Neuron (in vitro differentiated cells): ENCODE measurements at regions not wholly inside any gene's neighbourhood (a gene's known extent, or its start where the extent isn't known, plus 50 kb on each side); places are given as distances from the start of the nearest gene placed in this dataset.

ENCODE experiments used
- H2AFZ ChIP-seq: one replicate; pipeline ENCODE4 v1.6.1; 2013; ENCODE audit warnings: low read depth, mild to moderate bottlenecking, inconsistent platforms, low read length, moderate library complexity
- H3K27me3 ChIP-seq: one replicate; pipeline ENCODE4 v1.6.1; 2013; ENCODE audit warnings: low read length; ENCODE audit not compliant: insufficient read depth
- H3K36me3 ChIP-seq: one replicate; pipeline ENCODE4 v1.6.1; 2013; ENCODE audit warnings: low read length; ENCODE audit not compliant: insufficient read depth
- H3K4me1 ChIP-seq: one replicate; pipeline ENCODE4 v1.6.1; 2013; ENCODE audit warnings: low read length; ENCODE audit not compliant: insufficient read depth
- H3K4me3 ChIP-seq: 2 replicates; pipeline ENCODE4 v1.5.1; 2013; ENCODE audit warnings: mild to moderate bottlenecking, low read length, moderate library complexity
- H3K9me3 ChIP-seq: one replicate; pipeline ENCODE4 v1.6.1; 2013; ENCODE audit warnings: low read length

- no peaks in the 10 kb centered on the region for H3K36me3 ChIP-seq
- H2AFZ ChIP-seq, result no peak overlapping the region
- no peaks in the 10 kb centered on the region for H3K9me3 ChIP-seq
- no peaks in the 10 kb centered on the region for H3K27me3 ChIP-seq
- no peaks in the 10 kb centered on the region for H3K4me1 ChIP-seq
- no peak overlapping the region for H3K4me3 ChIP-seq
Observed at GRCh38 chr3:68103811-68104210, 449.4 kb upstream of the SUCLG2 start.

- H3K36me3 ChIP-seq, result no peaks in the 10 kb centered on the region
- no peaks in the 10 kb centered on the region for H3K27me3 ChIP-seq
- H3K4me1 ChIP-seq, result no peaks in the 10 kb centered on the region
- no peak overlapping the region for H2AFZ ChIP-seq
- H3K4me3 ChIP-seq, result no peak overlapping the region
- no peaks in the 10 kb centered on the region for H3K9me3 ChIP-seq
Observed at GRCh38 chr3:68090571-68090970, 436.2 kb upstream of the SUCLG2 start.

- Histone ChIP-seq H3K4me1 (no peaks in the 10 kb centered on the region), H3K36me3 (no peaks in the 10 kb centered on the region), H2AFZ (no peak overlapping the region), H3K4me3 (no peak overlapping the region), H3K27me3 (no peaks in the 10 kb centered on the region), H3K9me3 (no peaks in the 10 kb centered on the region)
Observed at GRCh38 chr3:68089572-68090011, 435.2 kb upstream of the SUCLG2 start.

- Histone ChIP-seq H3K9me3 (no peaks in the 10 kb centered on the region), H3K4me3 (no peak overlapping the region), H3K27me3 (no peaks in the 10 kb centered on the region), H2AFZ (no peak overlapping the region), H3K4me1 (no peaks in the 10 kb centered on the region), H3K36me3 (no peaks in the 10 kb centered on the region)
Observed at GRCh38 chr3:68088636-68089035, 434.2 kb upstream of the SUCLG2 start.

GRCh38 chr3:68088216-68088615 lies 433.8 kb upstream of the SUCLG2 start:
- no peaks in the 10 kb centered on the region for H3K9me3 ChIP-seq
- no peaks in the 10 kb centered on the region for H3K36me3 ChIP-seq
- no peak overlapping the region for H2AFZ ChIP-seq
- no peak overlapping the region for H3K4me3 ChIP-seq
- no peaks in the 10 kb centered on the region for H3K4me1 ChIP-seq
- no peaks in the 10 kb centered on the region for H3K27me3 ChIP-seq

- Histone ChIP-seq H3K4me3 (no peak overlapping the region), H2AFZ (no peak overlapping the region), H3K4me1 (no peaks in the 10 kb centered on the region), H3K36me3 (no peaks in the 10 kb centered on the region), H3K9me3 (no peaks in the 10 kb centered on the region), H3K27me3 (no peaks in the 10 kb centered on the region)
Observed at GRCh38 chr3:68072062-68072461, 417.6 kb upstream of the SUCLG2 start.

GRCh38 chr3:68070186-68070585 lies 415.8 kb upstream of the SUCLG2 start:
- H3K4me3 ChIP-seq, result no peak overlapping the region

GRCh38 chr3:68067314-68067713 lies 412.9 kb upstream of the SUCLG2 start:
- no peaks in the 10 kb centered on the region for H3K36me3 ChIP-seq
- H3K4me3 ChIP-seq, result no peak overlapping the region
- H3K9me3 ChIP-seq, result no peaks in the 10 kb centered on the region
- H2AFZ ChIP-seq, result no peak overlapping the region
- H3K27me3 ChIP-seq, result no peaks in the 10 kb centered on the region
- H3K4me1 ChIP-seq, result no peaks in the 10 kb centered on the region

More at GRCh38 chr3:68070186-68070585, 415.8 kb upstream of the SUCLG2 start:
- Histone ChIP-seq H3K27me3 (no peaks in the 10 kb centered on the region), H3K9me3 (no peaks in the 10 kb centered on the region), H3K4me1 (no peaks in the 10 kb centered on the region), H2AFZ (no peak overlapping the region), H3K36me3 (no peaks in the 10 kb centered on the region)

GRCh38 chr3:68062926-68063325 lies 408.5 kb upstream of the SUCLG2 start:
- Histone ChIP-seq H3K36me3 (no peaks in the 10 kb centered on the region), H3K4me1 (no peaks in the 10 kb centered on the region), H2AFZ (no peak overlapping the region), H3K9me3 (no peaks in the 10 kb centered on the region), H3K4me3 (no peak overlapping the region), H3K27me3 (no peaks in the 10 kb centered on the region)

- H2AFZ ChIP-seq, result no peak overlapping the region
Observed at GRCh38 chr3:68060910-68061309, 406.5 kb upstream of the SUCLG2 start.

GRCh38 chr3:68060191-68060590 lies 405.8 kb upstream of the SUCLG2 start:
- Histone ChIP-seq H2AFZ (no peak overlapping the region), H3K27me3 (no peaks in the 10 kb centered on the region), H3K9me3 (no peaks in the 10 kb centered on the region), H3K36me3 (no peaks in the 10 kb centered on the region), H3K4me1 (no peaks in the 10 kb centered on the region), H3K4me3 (no peak overlapping the region)

More at GRCh38 chr3:68060910-68061309, 406.5 kb upstream of the SUCLG2 start:
- no peaks in the 10 kb centered on the region for H3K36me3 ChIP-seq
- H3K4me3 ChIP-seq, result no peak overlapping the region
- H3K9me3 ChIP-seq, result no peaks in the 10 kb centered on the region
- no peaks in the 10 kb centered on the region for H3K27me3 ChIP-seq
- H3K4me1 ChIP-seq, result no peaks in the 10 kb centered on the region

- Histone ChIP-seq H3K36me3 (no peaks in the 10 kb centered on the region), H3K4me3 (no peak overlapping the region), H3K27me3 (no peaks in the 10 kb centered on the region), H3K9me3 (no peaks in the 10 kb centered on the region), H2AFZ (no peak overlapping the region), H3K4me1 (no peaks in the 10 kb centered on the region)
Observed at GRCh38 chr3:68059628-68060152, 405.3 kb upstream of the SUCLG2 start.

- H3K4me1 ChIP-seq, result no peaks in the 10 kb centered on the region
- H3K27me3 ChIP-seq, result no peaks in the 10 kb centered on the region
- no peak overlapping the region for H2AFZ ChIP-seq
- H3K36me3 ChIP-seq, result no peaks in the 10 kb centered on the region
- H3K9me3 ChIP-seq, result no peaks in the 10 kb centered on the region
- no peak overlapping the region for H3K4me3 ChIP-seq
Observed at GRCh38 chr3:68057637-68058320, 403.4 kb upstream of the SUCLG2 start.

GRCh38 chr3:68056556-68056955 lies 402.1 kb upstream of the SUCLG2 start:
- H3K4me3 ChIP-seq, result no peak overlapping the region
- H3K27me3 ChIP-seq, result no peaks in the 10 kb centered on the region
- no peaks in the 10 kb centered on the region for H3K4me1 ChIP-seq
- H2AFZ ChIP-seq, result no peak overlapping the region
- no peaks in the 10 kb centered on the region for H3K36me3 ChIP-seq
- H3K9me3 ChIP-seq, result no peaks in the 10 kb centered on the region
